Parathyroid adenoma (tissue), 2 donors: ENCODE measurements at regions not wholly inside any gene's neighbourhood (a gene's known extent, or its start where the extent isn't known, plus 50 kb on each side); places are given as distances from the start of the nearest gene placed in this dataset.

Experiments used
- H2AFZ ChIP-seq: fragments of 300-600 bp; sonication (generic); one replicate; pipeline ENCODE4 v1.7.0; 2017; ENCODE audit warnings: antibody characterized with exemption, mild to moderate bottlenecking
- H3K27ac ChIP-seq: fragments of 300-600 bp; sonication (generic); one replicate; pipeline ENCODE4 v1.7.0; 2017
- H3K27me3 ChIP-seq: fragments of 300-600 bp; sonication (generic); one replicate; pipeline ENCODE4 v1.7.0; 2017; ENCODE audit warnings: low read length; ENCODE audit not compliant: control insufficient read depth, insufficient read depth
- H3K36me3 ChIP-seq: fragments of 300-600 bp; sonication (generic); one replicate; pipeline ENCODE4 v1.7.0; 2017; ENCODE audit warnings: low read length; ENCODE audit not compliant: control insufficient read depth, insufficient read depth
- H3K4me1 ChIP-seq: fragments of 300-600 bp; sonication (generic); one replicate; pipeline ENCODE4 v1.7.0; 2017; ENCODE audit warnings: control low read depth
- H3K4me2 ChIP-seq: fragments of 300-600 bp; sonication (generic); one replicate; pipeline ENCODE4 v1.7.0; 2017; ENCODE audit warnings: low read length
- H3K4me3 ChIP-seq: fragments of 300-600 bp; sonication (generic); one replicate; pipeline ENCODE4 v1.7.0; 2017; ENCODE audit warnings: low read depth, low read length
- H3K79me2 ChIP-seq: fragments of 300-600 bp; sonication (generic); one replicate; pipeline ENCODE4 v1.7.0; 2017; ENCODE audit warnings: control low read depth
- H3K9ac ChIP-seq: fragments of 300-600 bp; sonication (generic); one replicate; pipeline ENCODE4 v1.7.0; 2017; ENCODE audit warnings: mild to moderate bottlenecking
- H3K9me3 ChIP-seq: fragments of 300-600 bp; sonication (generic); one replicate; pipeline ENCODE4 v1.7.0; 2017; ENCODE audit warnings: low read length; ENCODE audit not compliant: control insufficient read depth
- CTCF ChIP-seq: fragments of 300-600 bp; sonication (generic); IDR thresholded peaks from one replicate; pipeline ENCODE4 v1.7.0; 2017; ENCODE audit warnings: antibody characterized with exemption, mild to moderate bottlenecking
- donor health status: primary hyperparathyroidism.

GRCh38 chr10:3469639-3470020 lies 297.0 kb upstream of the PITRM1 start:
- Histone ChIP-seq H2AFZ (no peak overlapping the region), H3K4me2 (no peak overlapping the region), H3K9ac (no peak overlapping the region), H3K79me2 (no peaks in the 10 kb centered on the region), H3K36me3 (no peaks in the 10 kb centered on the region), H3K27ac (peak overlapping the region; percentile 77), H3K27me3 (no peaks in the 10 kb centered on the region), H3K4me3 (no peak overlapping the region), H3K4me1 (no peaks in the 10 kb centered on the region), H3K9me3 (no peaks in the 10 kb centered on the region)
- TF ChIP-seq CTCF, result no peak

DNA sequence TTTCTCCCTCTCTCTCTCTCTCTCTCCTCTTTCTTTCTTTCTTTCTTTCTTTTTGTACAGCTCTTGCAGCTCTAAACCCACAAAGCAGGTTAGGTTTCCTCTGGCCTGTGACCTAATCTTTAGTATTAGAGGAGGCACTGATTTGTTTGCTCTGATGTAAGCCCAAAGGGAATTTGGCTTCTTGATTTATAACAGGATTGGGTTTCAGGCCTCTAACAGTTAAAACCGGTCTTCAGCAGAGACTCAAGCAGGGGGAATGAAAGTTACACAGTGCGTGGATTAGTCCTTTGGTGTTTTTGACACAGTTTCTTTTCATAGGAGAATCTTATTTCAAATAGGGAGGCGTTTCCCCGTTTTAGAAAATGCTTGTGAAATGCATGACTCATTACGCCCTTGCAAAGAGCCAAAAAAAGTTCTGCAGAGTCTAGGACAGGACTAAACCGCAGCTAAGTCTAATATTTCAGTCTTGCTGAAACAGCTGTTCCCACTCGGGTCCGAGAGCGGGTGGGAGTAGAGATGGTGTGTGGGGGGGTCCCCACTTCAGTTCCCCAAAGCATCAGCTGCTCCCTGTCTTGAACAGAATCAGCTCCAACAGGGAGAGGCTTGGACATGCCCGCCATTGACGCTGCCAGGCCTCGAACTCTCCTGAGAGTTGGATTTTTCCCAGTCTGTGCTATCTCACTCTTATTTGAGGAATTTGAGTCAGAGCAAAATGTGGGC lies 296.5 kb upstream of the PITRM1 start:
- Histone ChIP-seq H3K4me3 (no peak overlapping the region), H2AFZ (peak overlapping the region; percentile 8), H3K9ac (no peak overlapping the region), H3K4me2 (no peak overlapping the region), H3K27me3 (no peaks in the 10 kb centered on the region), H3K79me2 (no peaks in the 10 kb centered on the region), H3K9me3 (no peaks in the 10 kb centered on the region), H3K4me1 (no peaks in the 10 kb centered on the region), H3K36me3 (no peaks in the 10 kb centered on the region), H3K27ac (peak overlapping the region; percentile 77)
- TF ChIP-seq CTCF, result no peak

DNA sequence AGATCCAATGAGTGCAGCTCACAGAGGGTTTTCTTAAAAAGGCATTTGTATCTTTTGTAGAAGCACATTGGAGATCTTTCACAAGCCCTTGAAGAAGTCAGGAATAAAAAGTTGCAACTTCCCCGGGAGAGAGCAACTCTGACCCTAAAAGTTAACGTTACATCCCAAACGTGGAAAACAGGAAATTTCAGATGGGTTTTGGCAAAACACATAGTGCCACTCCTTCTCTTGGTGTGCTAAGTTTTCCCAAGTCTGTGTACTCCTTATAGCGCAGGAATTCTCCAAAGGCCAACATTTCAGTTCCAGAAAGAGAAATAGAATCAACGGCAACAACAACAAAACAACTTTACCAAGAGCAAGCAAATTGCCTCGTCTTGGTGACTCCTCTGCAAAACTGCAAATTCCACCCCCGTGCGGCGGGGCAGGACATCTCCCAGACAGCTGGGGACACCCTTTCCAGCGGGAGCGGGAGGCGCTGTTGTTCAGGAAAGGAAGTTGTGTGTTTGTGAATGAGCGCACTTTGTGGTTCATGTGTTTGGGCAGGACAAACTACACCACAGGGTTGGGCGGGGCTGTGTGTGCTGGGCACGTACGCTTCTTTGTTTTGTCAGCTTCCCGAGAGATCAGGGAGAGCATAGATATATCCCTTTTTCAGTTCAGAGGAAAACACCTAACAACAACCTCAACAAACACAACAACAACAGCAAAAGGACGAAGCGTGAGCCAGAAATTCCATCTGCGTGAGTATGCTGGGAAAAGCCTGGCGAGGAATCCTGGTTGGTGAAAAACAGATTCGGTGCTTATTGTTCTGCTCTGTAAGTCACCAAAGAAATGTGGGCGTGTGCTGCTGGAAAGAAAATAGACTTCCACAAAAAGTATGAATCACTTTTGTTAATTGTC lies 294.7 kb upstream of the PITRM1 start:
- Histone ChIP-seq H3K79me2 (no peaks in the 10 kb centered on the region), H3K9me3 (no peaks in the 10 kb centered on the region), H3K4me3 (no peak overlapping the region), H3K4me2 (no peak overlapping the region), H3K27me3 (no peaks in the 10 kb centered on the region), H3K4me1 (no peaks in the 10 kb centered on the region), H2AFZ (no peak overlapping the region), H3K36me3 (no peaks in the 10 kb centered on the region), H3K9ac (no peak overlapping the region), H3K27ac (peak overlapping the region; percentile 77)
- no peak for TF ChIP-seq CTCF

- Histone ChIP-seq H3K9me3 (no peaks in the 10 kb centered on the region), H3K4me1 (no peaks in the 10 kb centered on the region), H3K9ac (no peak overlapping the region), H3K79me2 (no peaks in the 10 kb centered on the region), H2AFZ (no peak overlapping the region), H3K4me3 (no peak overlapping the region), H3K27ac (peak overlapping the region; percentile 58), H3K27me3 (no peaks in the 10 kb centered on the region), H3K36me3 (no peaks in the 10 kb centered on the region), H3K4me2 (no peak overlapping the region)
- no peak for TF ChIP-seq CTCF
Observed at GRCh38 chr10:3465406-3465891, 292.9 kb upstream of the PITRM1 start.
